GM12878 (cell line): ENCODE measurements at regions not wholly inside any gene's neighbourhood (a gene's known extent, or its start where the extent isn't known, plus 50 kb on each side); places are given as distances from the start of the nearest gene placed in this dataset.

Experiments used
- ATAC-seq: fragments of 200-7000 bp; cut with Tn5 transposase; 3 replicates; pipeline ENCODE4 v1.9.1; 2020; ENCODE audit warnings: mild to moderate bottlenecking, moderate library complexity
- BruUV-seq: library from RNA; stranded (reverse); fragments of 400-500 nt; replicated peaks from 2 replicates; lab custom pipeline; 2021; lab: Mats Ljungman, UMichigan
- CTCF ChIA-PET: fragments of 300-600 bp; sonication (Branson Sonifier 250); formaldehyde crosslinking; extraction: SDS; loops from one replicate; lab custom pipeline; 2021; ENCODE audit warnings: inconsistent platforms; lab: Yijun Ruan, JAX
- POLR2A ChIA-PET: fragments of 350-600 bp; formaldehyde crosslinking; extraction: SDS; loops from one replicate; lab custom pipeline; 2021; ENCODE audit warnings: inconsistent platforms; lab: Charles Lee
- RAD21 ChIA-PET: fragments of 300-600 bp; sonication (Branson Sonifier 250); formaldehyde crosslinking; loops from one replicate; lab custom pipeline; 2023; ENCODE audit warnings: antibody characterized with exemption; ENCODE audit not compliant: unreplicated experiment; lab: Charles Lee
- SMC1A ChIA-PET: fragments of 300-600 bp; sonication (Branson Sonifier 250); formaldehyde crosslinking; loops from one replicate; lab custom pipeline; 2023; ENCODE audit not compliant: unreplicated experiment, uncharacterized antibody; lab: Charles Lee
- DNase-seq: peaks from one replicate; pipeline ENCODE4 v3.0.0-alpha.2; 2011; ENCODE audit warnings: low read depth, low spot score
- FAIRE-seq: peaks from 3 replicates; lab custom pipeline; 2011; peaks lifted over from hg19 to GRCh38; lab: Jason Lieb, UNC
- H2AFZ ChIP-seq: 2 replicates; pipeline ENCODE4 v1.6.0; 2011; ENCODE audit warnings: low read depth, low read length, control low read depth; ENCODE audit not compliant: control insufficient read depth
- H3K27ac ChIP-seq: 2 replicates; pipeline ENCODE4 v1.5.1; 2011; ENCODE audit warnings: control low read depth; ENCODE audit not compliant: control insufficient read depth, insufficient read depth
- H3K27me3 ChIP-seq, 2 experiments: replicated peaks in 1 of 2; 2 replicates each; pipeline versions ENCODE4 v1.6.0 to v1.6.1; 2011; ENCODE audit warnings: low read length in 1 of 2; ENCODE audit not compliant: control insufficient read depth in 2 of 2, insufficient read depth in 2 of 2
- H3K36me3 ChIP-seq, 2 experiments: 2 replicates each; pipeline ENCODE4 v1.5.1; 2011; ENCODE audit warnings: low read length in 1 of 2; ENCODE audit not compliant: control insufficient read depth in 2 of 2, insufficient read depth in 2 of 2
- H3K4me1 ChIP-seq: 2 replicates; pipeline ENCODE4 v1.6.1; 2011; ENCODE audit warnings: mild to moderate bottlenecking, low read length, moderate library complexity, mixed read lengths; ENCODE audit not compliant: control insufficient read depth, insufficient read depth
- H3K4me2 ChIP-seq: 2 replicates; pipeline ENCODE4 v1.6.0; 2011; ENCODE audit warnings: control low read depth; ENCODE audit not compliant: control insufficient read depth, insufficient read depth
- H3K4me3 ChIP-seq: fragments of 200-600 bp; sonication (generic); 2 replicates; pipeline ENCODE4 v1.5.1; 2016
- H3K79me2 ChIP-seq: 2 replicates; pipeline ENCODE4 v1.6.0; 2011; ENCODE audit warnings: low read length; ENCODE audit not compliant: control insufficient read depth, insufficient read depth
- H3K9ac ChIP-seq: 2 replicates; pipeline ENCODE4 v1.8.0; 2011; ENCODE audit warnings: low read length, control low read depth, mixed read lengths; ENCODE audit not compliant: control insufficient read depth, insufficient read depth
- H3K9me3 ChIP-seq: replicated peaks from 3 replicates; pipeline ENCODE4 v1.5.1; 2011; ENCODE audit warnings: mild to moderate bottlenecking, low read length; ENCODE audit not compliant: control insufficient read depth, insufficient read depth
- H4K20me1 ChIP-seq: 2 replicates; pipeline ENCODE4 v1.6.0; 2011; ENCODE audit not compliant: control insufficient read depth, insufficient read depth
- ATF3 ChIP-seq: IDR thresholded peaks from 2 replicates; pipeline ENCODE4 v1.6.1; 2011; ENCODE audit warnings: low read depth, mild to moderate bottlenecking, low read length, moderate library complexity, borderline replicate concordance; ENCODE audit errors: extremely low read depth
- BCL11A ChIP-seq: IDR thresholded peaks from 2 replicates; pipeline ENCODE4 v1.6.1; 2011; ENCODE audit warnings: low read depth, low read length
- BRCA1 ChIP-seq: IDR thresholded peaks from 2 replicates; pipeline ENCODE4 v1.6.1; 2011; ENCODE audit warnings: low read depth, low read length, improper control_type of control experiment
- CREM ChIP-seq: IDR thresholded peaks from 2 replicates; pipeline ENCODE4 v1.6.1; 2014; ENCODE audit warnings: antibody characterized with exemption, low read depth
- MXI1 ChIP-seq: fragments of 150-350 bp; IDR thresholded peaks from 2 replicates; pipeline ENCODE4 v1.6.1; 2011; ENCODE audit warnings: low read depth, mild to moderate bottlenecking, inconsistent platforms, low read length, improper control_type of control experiment
- PAX8 ChIP-seq: fragments of 450-650 bp; IDR thresholded peaks from 2 replicates; pipeline ENCODE4 v1.6.1; 2017; ENCODE audit warnings: mild to moderate bottlenecking, moderate library complexity
- POLR2AphosphoS5 ChIP-seq: IDR thresholded peaks from 2 replicates; pipeline ENCODE4 v1.6.1; 2011; ENCODE audit warnings: mild to moderate bottlenecking, low read length, inconsistent platforms
- SIN3A ChIP-seq: IDR thresholded peaks from 2 replicates; pipeline ENCODE4 v1.6.1; 2012; ENCODE audit warnings: low read depth, low read length, improper control_type of control experiment
- SMC3 ChIP-seq: IDR thresholded peaks from 2 replicates; pipeline ENCODE4 v1.6.1; 2011; ENCODE audit warnings: low read length, improper control_type of control experiment, borderline replicate concordance
- STAT3 ChIP-seq: IDR thresholded peaks from 2 replicates; pipeline ENCODE4 v1.6.1; 2011; ENCODE audit warnings: low read depth, low read length, improper control_type of control experiment
- TARDBP ChIP-seq: IDR thresholded peaks from 2 replicates; pipeline ENCODE4 v1.6.1; 2016; ENCODE audit warnings: borderline replicate concordance
- YBX1 ChIP-seq: fragments of 450-650 bp; IDR thresholded peaks from 2 replicates; pipeline ENCODE4 v1.6.1; 2016; ENCODE audit warnings: antibody characterized with exemption
- ZNF217 ChIP-seq: fragments of 450-650 bp; IDR thresholded peaks from 2 replicates; pipeline ENCODE4 v1.6.1; 2017; ENCODE audit warnings: antibody characterized with exemption, mild to moderate bottlenecking
- WGBS: methylation state at CpG from one replicate; pipeline ENCODE4 v1.1.6; 2016; ENCODE audit warnings: low lambda C conversion rate; ENCODE audit not compliant: insufficient replicate concordance, insufficient coverage; ENCODE audit errors: missing lambda C conversion rate; 5-methylcytosine and 5-hydroxymethylcytosine counted together
- in situ Hi-C: fragments of 300-500 bp; cut with MboI; formaldehyde crosslinking; loops from 9 replicates; pipeline ENCODE4 v1.14.3; 2018; ENCODE audit warnings: mixed read lengths
- intact Hi-C: fragments of 100-400 bp; cut with micrococcal nuclease; formaldehyde crosslinking; loops from one replicate; pipeline ENCODE4 v1.14.2; 2022; ENCODE audit not compliant: unreplicated experiment

GRCh38 chr6:134557509-134557908 is 239.6 kb upstream of the SGK1 start:
- ChIA-PET CTCF (interaction anchor here (1.2 kb wide), 1 partner anchor 383 kb away, joined by 4 read pairs; no protein-coding TSS in a partner anchor), POLR2A (no interaction called here), RAD21 (no interaction called here), SMC1A (interaction anchor here (0.6 to 1.6 kb wide), 2 partner anchors 98 to 142 kb away, joined by 3 to 5 read pairs; no protein-coding TSS in a partner anchor)
- no peaks in the 10 kb centered on the region for H3K27me3 ChIP-seq
- FAIRE-seq (no peak), ATAC-seq (no peak), DNase-seq (no peak)
- H3K4me1 ChIP-seq: no peaks in the 10 kb centered on the region
- 33% methylated on average over 1 of the region's 1 CpG for WGBS
- H3K9ac ChIP-seq: no peak overlapping the region
- H2AFZ ChIP-seq: no peak overlapping the region
- in situ Hi-C loops: no loop called here
- no TSS peak for BruUV-seq
- no peaks in the 10 kb centered on the region for H3K79me2 ChIP-seq
- no peak overlapping the region for H3K4me3 ChIP-seq
- intact Hi-C loops: no loop called here
- no peaks in the 10 kb centered on the region for H3K9me3 ChIP-seq
- no peaks in the 10 kb centered on the region for H4K20me1 ChIP-seq
- no peaks in the 10 kb centered on the region for H3K36me3 ChIP-seq
- TF ChIP-seq ZNF217 (no peak), STAT3 (no peak), ATF3 (no peak), BCL11A (no peak), CREM (no peak), SIN3A (no peak), SMC3 (no peak), PAX8 (no peak), POLR2AphosphoS5 (no peak), BRCA1 (no peak), YBX1 (no peak), MXI1 (no peak), TARDBP (no peak)
- H3K27ac ChIP-seq: no peak overlapping the region
- H3K4me2 ChIP-seq: no peak overlapping the region
